Ovary (tissue), 3 donors: ENCODE measurements at regions not wholly inside any gene's neighbourhood (a gene's known extent, or its start where the extent isn't known, plus 50 kb on each side); places are given as distances from the start of the nearest gene placed in this dataset.

Experiments
- CTCF ChIP-seq, 3 donors: fragments of 450-650 bp in 2 of 3; fragments of 200-600 bp in 1 of 3; IDR thresholded peaks; one replicate each; pipeline versions ENCODE4 v1.5.1 to v1.8.0; 2016 to 2022; ENCODE audit warnings: antibody characterized with exemption in 3 of 3, mild to moderate bottlenecking in 1 of 3
- EP300 ChIP-seq: sonication (generic); formaldehyde crosslinking; IDR thresholded peaks from one replicate; pipeline ENCODE4 v1.6.1; 2017; ENCODE audit warnings: antibody characterized with exemption
- POLR2A ChIP-seq: fragments of 450-650 bp; IDR thresholded peaks from one replicate; pipeline ENCODE4 v1.6.1; 2017; ENCODE audit warnings: antibody characterized with exemption, mild to moderate bottlenecking, moderate library complexity
- donor health status: DM: no; HTN: no; CAD: no.

GRCh38 chr2:43160778-43161177 is 65.6 kb downstream of the ZFP36L2 start:
- TF ChIP-seq CTCF (IDR thresholded peaks at IDR 0.05) (no peak), EP300 (no peak), POLR2A (no peak)
